GM18951 (cell line): ENCODE measurements at regions not wholly inside any gene's neighbourhood (a gene's known extent, or its start where the extent isn't known, plus 50 kb on each side); places are given as distances from the start of the nearest gene placed in this dataset.
"Not testable (repeated sequence)": the region's sequence is repeated elsewhere in the genome, so short reads cannot be mapped to it uniquely, and the experiment has no call there.

Source experiments
- POLR2A ChIP-seq: IDR thresholded peaks from 4 replicates; pipeline ENCODE4 v1.6.1; 2011; ENCODE audit warnings: mild to moderate bottlenecking; ENCODE audit not compliant: insufficient read length, insufficient read depth; ENCODE audit errors: extremely low read depth
- in situ Hi-C: fragments of 300-500 bp; cut with MboI; formaldehyde crosslinking; loops from one replicate; pipeline ENCODE4 v1.12.0; 2022; ENCODE audit warnings: low sequenced_read_pairs, mixed read lengths, inconsistent platforms; ENCODE audit not compliant: unreplicated experiment

- TF ChIP-seq POLR2A: no peak
- in situ Hi-C loops: no loop called here
These were observed 623.0 kb downstream of the SLCO4C1 start for GRCh38 chr5:101673120-101673519.

DNA sequence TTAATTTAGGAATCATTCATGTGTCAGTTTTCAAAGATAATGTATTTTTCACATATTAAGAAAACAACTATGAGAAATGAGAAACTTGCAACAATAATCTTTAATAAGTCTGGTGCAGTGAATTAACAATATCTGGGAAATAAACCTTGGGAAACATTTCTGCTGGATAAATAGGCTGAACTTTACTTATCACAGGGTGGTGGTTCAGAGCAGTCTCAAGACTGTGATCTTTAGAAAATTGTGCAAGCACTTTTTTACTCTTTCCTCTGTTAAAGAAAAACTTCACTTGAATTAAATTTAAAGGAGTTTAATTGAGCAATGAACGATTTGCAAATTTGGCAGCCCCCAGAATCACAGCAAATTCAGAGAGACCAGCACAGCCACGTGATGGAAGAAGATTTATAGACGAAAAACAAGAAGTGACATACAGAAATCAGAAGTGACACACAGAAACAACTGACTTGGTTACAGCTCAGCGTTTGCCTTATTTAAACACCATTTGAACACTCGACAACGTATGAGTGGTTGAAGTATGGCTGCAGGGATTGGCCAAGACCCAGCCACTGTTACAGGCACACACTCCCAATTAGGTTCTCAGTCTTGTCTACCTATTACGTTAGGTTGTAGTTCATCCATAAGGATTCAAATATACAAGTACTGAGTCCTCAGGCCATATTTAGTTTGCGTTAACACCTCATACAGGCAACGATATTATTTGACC lies 631.9 kb downstream of the SLCO4C1 start:
- in situ Hi-C loops: no loop called here
- TF ChIP-seq POLR2A: no peak

DNA sequence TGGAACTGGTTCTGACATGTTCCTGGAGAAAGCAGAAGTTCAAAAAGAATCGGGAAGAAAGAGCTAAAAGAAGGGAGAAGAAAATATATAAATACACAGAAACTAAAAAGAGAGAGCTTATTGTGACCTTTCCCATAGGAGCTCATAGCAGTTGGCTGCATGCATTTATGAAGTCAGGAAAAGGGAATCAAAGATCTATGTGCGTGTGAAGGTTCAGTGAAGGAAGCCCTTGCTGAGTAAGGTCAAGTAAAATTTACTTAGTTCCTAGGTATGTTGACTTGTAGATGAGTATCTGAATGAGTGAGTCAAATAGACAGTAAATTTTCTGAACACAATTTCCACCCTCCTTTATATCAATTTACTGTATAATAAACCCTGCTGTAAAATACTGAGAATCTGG lies 632.5 kb downstream of the SLCO4C1 start:
- no peak for TF ChIP-seq POLR2A
- in situ Hi-C loops: no loop called here

DNA sequence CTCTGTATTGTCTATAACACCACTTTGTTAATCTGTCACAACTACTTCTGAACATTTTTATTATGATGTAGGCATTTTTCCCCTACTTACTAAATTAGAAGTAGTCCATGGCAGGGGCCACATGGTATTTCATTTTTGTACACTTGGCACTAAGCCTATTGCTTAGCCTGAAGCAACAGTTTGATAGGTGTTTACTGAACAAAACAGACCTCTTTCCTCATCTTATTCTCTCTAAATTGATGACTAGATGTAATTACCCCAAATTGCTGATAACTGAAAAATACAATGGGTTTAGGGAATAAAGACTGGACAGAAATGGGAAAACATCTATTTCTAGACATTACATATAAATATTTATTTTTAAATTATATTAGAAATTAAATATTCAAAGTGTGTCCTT lies 633.8 kb downstream of the SLCO4C1 start:
- in situ Hi-C loops: no loop called here
- no peak for TF ChIP-seq POLR2A

DNA sequence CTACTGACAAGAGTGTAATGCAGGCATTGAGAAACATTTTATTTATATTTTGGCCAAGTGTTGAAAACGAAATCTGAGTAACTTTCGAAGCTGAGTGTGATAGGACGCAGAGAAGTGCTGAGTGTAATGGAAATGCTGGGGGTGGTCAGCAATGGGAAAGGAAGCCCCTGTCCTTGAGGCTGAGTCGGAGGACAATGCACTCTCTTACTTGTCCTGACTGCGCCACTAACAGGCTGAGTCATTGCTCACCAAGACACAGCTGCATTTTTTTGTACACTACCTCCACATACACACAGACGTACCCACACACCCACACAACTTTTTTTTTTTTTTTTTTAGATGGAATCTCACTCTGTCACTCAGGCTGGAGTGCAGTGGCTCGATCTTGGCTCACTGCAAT lies 637.7 kb downstream of the SLCO4C1 start:
- no peak for TF ChIP-seq POLR2A
- in situ Hi-C loops: no loop called here

- no peak for TF ChIP-seq POLR2A
These were observed 642.1 kb downstream of the SLCO4C1 start for GRCh38 chr5:101653996-101654395.

GRCh38 chr5:101647861-101648260 lies 648.2 kb downstream of the SLCO4C1 start:
- in situ Hi-C loops: no loop called here
- TF ChIP-seq POLR2A: no peak

More at GRCh38 chr5:101653996-101654395, 642.1 kb downstream of the SLCO4C1 start:
- in situ Hi-C loops: no loop called here

- in situ Hi-C loops: no loop called here
- no peak for TF ChIP-seq POLR2A
These were observed 652.3 kb downstream of the SLCO4C1 start for GRCh38 chr5:101643794-101644193.

GRCh38 chr5:101637599-101637998 lies 658.5 kb downstream of the SLCO4C1 start:
- no peak for TF ChIP-seq POLR2A
- in situ Hi-C loops: no loop called here

DNA sequence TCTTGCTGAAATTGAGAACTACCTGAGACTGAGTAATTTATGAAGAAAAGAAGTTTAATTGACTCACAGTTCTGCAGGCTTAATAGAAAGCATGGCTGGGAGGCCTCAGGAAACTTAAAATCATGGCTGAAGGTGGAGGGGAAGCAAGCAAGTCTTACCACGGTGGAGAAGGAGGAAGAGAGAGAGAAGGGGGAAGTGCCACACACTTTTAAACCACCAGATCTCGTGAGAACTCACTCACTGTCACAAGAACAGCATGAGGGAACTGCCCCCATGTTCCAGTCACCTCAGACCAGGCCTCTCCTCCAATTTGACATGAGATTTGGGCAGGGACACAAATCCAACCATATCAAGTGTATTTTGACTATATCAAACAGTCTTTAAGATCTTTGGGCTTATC lies 668.3 kb downstream of the SLCO4C1 start:
- in situ Hi-C loops: not testable (repeated sequence)

GRCh38 chr5:101626572-101626971 lies 669.5 kb downstream of the SLCO4C1 start:
- no peak for TF ChIP-seq POLR2A
- in situ Hi-C loops: no loop called here

- TF ChIP-seq POLR2A: no peak
- in situ Hi-C loops: no loop called here
These were observed 685.0 kb downstream of the SLCO4C1 start for GRCh38 chr5:101611039-101611438.

DNA sequence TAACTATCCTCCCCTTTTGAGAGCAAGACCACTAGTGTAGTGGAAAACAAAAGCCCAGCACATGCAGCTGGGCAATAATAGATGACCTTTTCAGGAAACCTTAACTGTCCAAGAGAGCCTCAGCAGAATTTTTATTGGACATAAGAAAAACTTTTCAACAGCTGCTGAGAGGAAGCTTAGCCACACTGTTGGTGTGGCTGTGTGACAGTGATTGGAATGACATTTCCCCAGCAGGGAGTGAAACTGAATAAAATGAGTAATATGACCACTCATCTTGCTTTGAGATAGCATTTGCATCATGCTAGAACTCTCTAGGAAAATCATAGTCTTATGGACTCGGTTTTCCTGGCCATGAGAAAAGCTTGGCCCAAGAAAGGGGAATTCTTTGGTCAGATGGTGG lies 687.8 kb downstream of the SLCO4C1 start:
- in situ Hi-C loops: no loop called here
- no peak for TF ChIP-seq POLR2A

DNA sequence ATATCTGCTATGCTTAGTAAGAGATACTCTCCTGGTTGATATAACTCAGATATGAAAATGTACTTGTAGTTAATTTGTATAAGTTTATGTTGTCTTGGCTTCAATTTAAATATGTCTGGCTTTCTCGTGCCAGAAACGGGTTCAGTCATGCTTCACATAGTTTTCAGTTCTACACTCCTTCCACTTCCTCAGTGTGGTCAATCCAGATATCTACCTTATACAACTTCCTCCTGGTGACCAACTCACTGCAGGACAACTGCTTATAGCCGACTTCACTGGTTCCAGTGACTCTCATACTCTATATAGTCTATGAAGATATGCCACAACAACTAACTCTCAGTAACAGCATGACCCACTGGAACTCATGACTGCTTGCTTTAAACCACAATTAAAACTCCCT lies 690.4 kb downstream of the SLCO4C1 start:
- in situ Hi-C loops: no loop called here
- no peak for TF ChIP-seq POLR2A

GRCh38 chr5:101600614-101601013 lies 695.5 kb downstream of the SLCO4C1 start:
- TF ChIP-seq POLR2A: no peak
- in situ Hi-C loops: no loop called here

DNA sequence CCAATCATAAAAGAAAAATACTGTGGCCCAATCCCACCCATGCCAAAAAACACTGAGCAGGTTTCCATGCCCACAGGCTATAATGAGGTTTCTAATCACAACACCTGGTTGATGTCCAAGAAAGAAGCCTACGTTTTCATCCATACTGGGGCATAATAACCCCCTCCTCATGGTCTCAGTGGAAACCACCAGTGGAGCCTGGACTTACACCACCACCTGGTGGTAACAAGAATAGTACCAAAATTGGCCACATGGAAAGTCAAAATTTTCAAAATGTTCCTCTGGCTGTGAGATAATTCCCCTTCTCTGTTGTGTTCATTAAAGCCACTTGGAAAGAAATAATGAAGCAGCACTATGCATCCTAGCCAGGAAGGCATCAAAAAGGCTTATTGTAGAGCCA lies 687.3 kb upstream of the ST8SIA4 start:
- TF ChIP-seq POLR2A: no peak
- in situ Hi-C loops: no loop called here
